Calu3 (cell line): ENCODE measurements at regions not wholly inside any gene's neighbourhood (a gene's known extent, or its start where the extent isn't known, plus 50 kb on each side); places are given as distances from the start of the nearest gene placed in this dataset.
A peak's percentile ranks its signal among the peaks of the same experiment; 100 is the strongest.

ENCODE experiments used
- BruUV-seq: library from RNA; stranded (reverse); fragments of 400-500 nt; replicated peaks from 2 replicates; lab custom pipeline; 2021; lab: Mats Ljungman, UMichigan
- CTCF ChIA-PET: fragments of 300-600 bp; sonication (Branson Sonifier 250); formaldehyde crosslinking; loops from one replicate; lab custom pipeline; 2022; ENCODE audit warnings: antibody characterized with exemption; lab: Charles Lee
- DNase-seq: peaks from one replicate; pipeline ENCODE4 v3.0.0; 2022
- H3K27ac Mint-ChIP-seq: one replicate; pipeline ENCODE4 v1.8.0; 2022; ENCODE audit warnings: mixed read lengths; ENCODE audit not compliant: unreplicated experiment
- H3K27me3 Mint-ChIP-seq: one replicate; pipeline ENCODE4 v1.8.0; 2022; ENCODE audit warnings: mixed read lengths; ENCODE audit not compliant: unreplicated experiment
- H3K36me3 Mint-ChIP-seq: one replicate; pipeline ENCODE4 v1.8.0; 2022; ENCODE audit warnings: mild to moderate bottlenecking, moderate library complexity, mixed read lengths; ENCODE audit not compliant: insufficient read depth, unreplicated experiment
- H3K4me1 Mint-ChIP-seq: one replicate; pipeline ENCODE4 v1.8.0; 2022; ENCODE audit warnings: mild to moderate bottlenecking, low read depth, mixed read lengths; ENCODE audit not compliant: unreplicated experiment
- H3K4me3 Mint-ChIP-seq: one replicate; pipeline ENCODE4 v1.8.0; 2022; ENCODE audit warnings: mild to moderate bottlenecking, low read depth, moderate library complexity, mixed read lengths; ENCODE audit not compliant: unreplicated experiment
- H3K9me3 Mint-ChIP-seq: one replicate; pipeline ENCODE4 v1.8.0; 2022; ENCODE audit warnings: low read depth, mixed read lengths; ENCODE audit not compliant: unreplicated experiment
- CTCF ChIP-seq: fragments of 200-600 bp; IDR thresholded peaks from one replicate; pipeline ENCODE4 v1.8.0; 2022; ENCODE audit warnings: antibody characterized with exemption; ENCODE audit not compliant: unreplicated experiment
- intact Hi-C: fragments of 100-400 bp; cut with micrococcal nuclease; formaldehyde crosslinking; loops from one replicate; pipeline ENCODE4 v1.10.0; 2022; ENCODE audit not compliant: unreplicated experiment

- intact Hi-C loops: loop anchor here (5.0 kb wide), 2 partner anchors 62 to 112 kb away; partner anchors contain the start of gene SNX9
- Mint-ChIP-seq H3K36me3 (peaks cover 39% of the 10 kb centered on the region), H3K4me3 (peak overlapping the region; percentile 52), H3K27me3 (no peaks in the 10 kb centered on the region), H3K27ac (peak overlapping the region; percentile 97), H3K4me1 (peaks cover 63% of the 10 kb centered on the region), H3K9me3 (no peaks in the 10 kb centered on the region)
- TF ChIP-seq CTCF: no peak
- BruUV-seq: no TSS peak
- peak; percentile 12 for DNase-seq
- CTCF ChIA-PET: interaction anchor here (1.1 kb wide), 1 partner anchor 112 kb away, joined by 9 read pairs; no protein-coding TSS in a partner anchor
Observed at GRCh38 chr6:157760589-157761330, 62.3 kb upstream of the SNX9 start.

- Mint-ChIP-seq H3K4me1 (peaks cover 63% of the 10 kb centered on the region), H3K9me3 (no peaks in the 10 kb centered on the region), H3K27me3 (no peaks in the 10 kb centered on the region), H3K4me3 (peak overlapping the region; percentile 52), H3K36me3 (peaks cover 39% of the 10 kb centered on the region), H3K27ac (peak overlapping the region; percentile 97)
- BruUV-seq: no TSS peak
- intact Hi-C loops: loop anchor here (5.0 kb wide), 2 partner anchors 61 to 111 kb away; partner anchors contain the start of gene SNX9
- no peak for DNase-seq
- TF ChIP-seq CTCF: no peak
- CTCF ChIA-PET: interaction anchor here (0.6 to 1.1 kb wide), 3 partner anchors 54 to 133 kb away, joined by 3 to 11 read pairs (median 9); no protein-coding TSS in a partner anchor
Observed at GRCh38 chr6:157761331-157761921, 61.6 kb upstream of the SNX9 start.

GRCh38 chr6:157761926-157762325, 61.1 kb upstream of the SNX9 start:
- intact Hi-C loops: loop anchor here (5.0 kb wide), 2 partner anchors 60 to 110 kb away; partner anchors contain the start of gene SNX9
- DNase-seq: no peak
- Mint-ChIP-seq H3K9me3 (no peaks in the 10 kb centered on the region), H3K27ac (peak overlapping the region; percentile 97), H3K4me3 (peak overlapping the region; percentile 52), H3K27me3 (no peaks in the 10 kb centered on the region), H3K4me1 (peaks cover 63% of the 10 kb centered on the region), H3K36me3 (peaks cover 39% of the 10 kb centered on the region)
- BruUV-seq: no TSS peak
- TF ChIP-seq CTCF: no peak
- CTCF ChIA-PET: interaction anchor here (0.6 to 0.7 kb wide), 2 partner anchors 54 to 133 kb away, joined by 3 to 11 read pairs; no protein-coding TSS in a partner anchor

GRCh38 chr6:157762636-157763035, 60.4 kb upstream of the SNX9 start:
- H3K4me1 Mint-ChIP-seq: peaks cover 59% of the 10 kb centered on the region
- CTCF ChIA-PET: interaction anchor here (2.4 kb wide), 1 partner anchor 111 kb away, joined by 16 read pairs; no protein-coding TSS in a partner anchor

More at GRCh38 chr6:157762636-157763035, 60.4 kb upstream of the SNX9 start:
- no TSS peak for BruUV-seq
- Mint-ChIP-seq H3K4me3 (no peak overlapping the region), H3K27ac (peak overlapping the region; percentile 97), H3K36me3 (peaks cover 39% of the 10 kb centered on the region), H3K27me3 (no peaks in the 10 kb centered on the region), H3K9me3 (no peaks in the 10 kb centered on the region)
- no peak for TF ChIP-seq CTCF
- intact Hi-C loops: loop anchor here (5.0 kb wide), 2 partner anchors 60 to 110 kb away; partner anchors contain the start of gene SNX9
- DNase-seq: no peak
